HG03342 (cell line): ENCODE measurements at regions not wholly inside any gene's neighbourhood (a gene's known extent, or its start where the extent isn't known, plus 50 kb on each side); places are given as distances from the start of the nearest gene placed in this dataset.
"Not testable (repeated sequence)": the region's sequence is repeated elsewhere in the genome, so short reads cannot be mapped to it uniquely, and the experiment has no call there.

Experiments
- ATAC-seq: cut with Tn5 transposase; IDR thresholded peaks from one replicate; pipeline ENCODE4 v1.9.1; 2021; ENCODE audit warnings: mild to moderate bottlenecking, moderate library complexity; ENCODE audit not compliant: unreplicated experiment

DNA sequence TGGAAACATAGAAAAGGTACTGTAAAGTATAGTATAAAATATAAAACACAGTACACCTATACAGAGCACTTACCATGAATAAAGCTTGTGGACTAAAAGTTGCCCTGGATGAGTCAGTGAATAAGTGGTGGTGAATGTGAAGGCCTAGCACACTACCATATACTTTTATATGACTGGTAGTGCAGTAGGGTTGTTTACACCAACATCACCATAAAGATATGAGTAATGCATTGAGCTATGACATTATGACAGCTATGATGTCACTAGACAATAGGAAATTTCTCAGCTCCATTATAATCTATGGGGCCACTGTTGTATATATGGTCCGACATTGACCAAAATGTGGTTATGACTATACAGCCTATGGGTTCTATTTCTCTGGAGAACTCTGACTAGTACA, 291.8 kb upstream of the ACTBL2 start:
- no peak for ATAC-seq

DNA sequence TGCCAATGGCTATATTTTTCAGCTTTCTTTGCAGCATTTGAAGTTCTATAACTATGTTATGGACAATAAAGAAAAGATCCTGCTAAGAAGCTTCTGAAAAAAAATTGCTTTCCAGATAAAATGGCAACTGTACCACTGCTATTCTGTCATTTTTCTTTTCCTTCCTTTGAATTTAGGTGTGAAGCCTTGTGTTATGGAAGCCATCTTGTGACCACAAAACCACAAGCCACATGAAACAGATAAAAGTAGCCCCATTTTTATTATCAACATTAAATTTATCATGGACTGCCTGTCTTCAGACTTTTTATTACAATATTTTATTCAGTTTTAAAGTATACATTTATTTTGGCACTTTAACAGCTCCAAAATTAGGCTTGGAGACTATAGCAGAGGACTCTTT, 289.9 kb upstream of the ACTBL2 start:
- ATAC-seq, result no peak

DNA sequence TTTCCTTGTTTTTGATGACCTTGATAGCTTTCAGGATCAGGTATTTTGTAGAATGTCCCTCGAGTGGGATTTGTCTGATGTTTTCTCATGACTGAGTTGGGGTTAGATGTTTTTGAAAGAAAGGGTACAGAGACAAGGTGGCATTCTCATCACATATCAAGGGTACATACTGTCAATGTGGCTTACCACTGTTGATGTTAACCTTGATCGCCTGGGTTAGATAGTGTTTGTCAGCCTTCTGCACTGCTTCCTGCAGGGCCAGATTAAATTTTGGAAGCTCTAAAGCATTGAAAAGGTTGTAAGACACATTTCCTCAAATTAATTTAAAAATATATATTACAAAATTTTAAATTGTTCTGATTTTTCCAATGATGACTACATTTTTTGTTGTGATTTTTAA, 287.4 kb upstream of the ACTBL2 start:
- ATAC-seq, result no peak

DNA sequence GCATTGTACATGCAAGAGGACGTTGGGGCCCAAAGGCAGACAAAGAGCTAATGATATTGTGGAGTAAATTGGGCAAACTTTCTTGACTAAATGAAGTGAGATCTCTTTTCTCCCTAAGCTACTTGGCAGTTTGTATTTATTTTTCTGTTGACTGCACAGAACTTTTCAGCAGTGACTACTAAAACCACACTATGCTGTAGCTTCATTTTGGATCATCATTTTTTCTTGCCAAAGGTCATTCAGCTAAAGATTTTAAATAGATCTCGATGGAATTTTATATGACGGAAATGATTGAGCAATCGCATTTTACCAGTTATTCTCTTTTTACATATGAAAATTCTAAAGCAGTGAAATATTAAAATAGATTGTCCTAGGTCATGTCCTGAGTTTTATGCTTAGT, 286.1 kb upstream of the ACTBL2 start:
- no peak for ATAC-seq

DNA sequence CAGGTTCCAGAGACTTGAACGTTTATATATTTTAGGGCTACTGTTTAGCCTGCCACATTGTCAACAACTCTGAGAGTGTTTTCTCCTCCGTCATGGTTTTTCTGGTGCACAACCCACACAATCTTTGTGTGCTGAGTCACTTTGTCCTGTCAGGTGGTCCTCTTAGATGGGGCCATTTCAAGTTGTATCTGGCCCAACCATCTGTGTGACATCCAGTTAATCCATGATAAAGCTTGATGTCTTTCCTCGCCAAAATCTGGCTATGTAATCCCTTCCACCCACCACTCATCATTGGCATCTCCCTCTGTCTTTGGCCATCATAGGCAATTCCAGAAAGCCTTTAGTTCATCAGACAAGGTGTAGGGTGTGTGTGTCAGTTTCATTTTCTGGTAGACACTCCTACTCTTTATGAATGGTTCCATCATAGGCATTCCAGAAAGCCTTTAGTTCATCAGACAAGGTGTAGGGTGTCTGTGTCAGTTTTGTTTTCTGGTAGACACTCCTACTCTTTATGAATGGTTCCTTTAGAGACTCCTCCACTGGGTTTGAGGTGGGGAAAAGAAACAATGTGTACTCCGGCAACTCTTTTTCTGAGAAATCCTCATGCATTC, 282.0 kb upstream of the ACTBL2 start:
- no peak for ATAC-seq

DNA sequence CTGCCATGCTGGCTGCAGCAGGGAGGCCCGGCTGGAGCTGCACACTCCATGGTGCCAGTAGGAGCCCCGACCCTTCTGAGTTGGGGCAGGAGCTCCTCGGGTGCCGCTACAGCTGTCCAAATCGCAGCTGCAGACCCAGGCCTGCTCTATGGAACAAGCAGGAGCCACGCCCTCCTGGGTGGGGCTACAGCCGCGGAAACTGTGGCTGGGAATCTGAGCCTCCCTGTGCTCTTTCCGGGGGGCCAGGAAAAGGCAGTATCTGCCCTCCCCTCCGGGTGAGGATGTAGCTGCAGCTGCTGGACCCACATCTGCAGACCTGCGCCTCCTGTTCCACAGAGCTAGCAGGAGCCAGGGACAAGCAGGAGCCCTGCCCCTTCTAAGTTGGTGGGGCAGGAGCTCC, 278.9 kb upstream of the ACTBL2 start:
- ATAC-seq, result no peak

DNA sequence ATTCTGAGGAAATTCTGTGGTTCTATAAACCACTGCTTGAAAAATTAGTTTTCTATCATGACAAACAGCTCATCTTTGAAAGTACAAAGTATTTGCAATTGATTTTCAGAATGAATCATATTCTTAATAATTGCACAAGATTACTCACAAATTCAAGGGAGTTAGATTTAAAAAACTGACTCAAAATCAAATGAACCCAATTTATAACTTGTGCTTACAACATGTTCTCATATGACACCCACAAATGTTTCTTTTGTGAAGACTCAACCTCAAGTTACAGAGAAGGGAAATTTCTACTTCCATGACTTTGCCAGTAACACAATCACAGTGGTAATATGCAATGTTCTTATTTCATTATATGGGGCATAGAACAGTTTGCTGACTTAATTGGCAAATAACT, 272.0 kb upstream of the ACTBL2 start:
- ATAC-seq, result no peak

DNA sequence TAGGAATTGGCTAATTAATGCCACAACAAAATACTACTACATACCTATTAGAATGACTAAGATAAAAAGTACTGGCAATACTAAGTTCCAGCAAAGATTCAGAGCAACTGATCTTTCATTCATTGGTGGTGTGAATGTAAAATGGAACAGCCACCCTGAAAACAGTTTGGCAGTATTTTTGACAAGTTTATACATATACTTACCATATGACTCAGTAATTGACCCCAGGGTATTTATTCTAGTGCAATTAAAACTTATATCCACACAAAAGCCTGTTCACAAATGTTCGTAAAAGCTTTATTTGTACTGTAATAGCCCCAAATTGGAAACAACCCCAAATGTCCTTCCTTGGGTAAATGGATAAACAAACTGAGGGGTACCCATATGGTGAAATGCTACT, 270.8 kb upstream of the ACTBL2 start:
- ATAC-seq, result no peak

DNA sequence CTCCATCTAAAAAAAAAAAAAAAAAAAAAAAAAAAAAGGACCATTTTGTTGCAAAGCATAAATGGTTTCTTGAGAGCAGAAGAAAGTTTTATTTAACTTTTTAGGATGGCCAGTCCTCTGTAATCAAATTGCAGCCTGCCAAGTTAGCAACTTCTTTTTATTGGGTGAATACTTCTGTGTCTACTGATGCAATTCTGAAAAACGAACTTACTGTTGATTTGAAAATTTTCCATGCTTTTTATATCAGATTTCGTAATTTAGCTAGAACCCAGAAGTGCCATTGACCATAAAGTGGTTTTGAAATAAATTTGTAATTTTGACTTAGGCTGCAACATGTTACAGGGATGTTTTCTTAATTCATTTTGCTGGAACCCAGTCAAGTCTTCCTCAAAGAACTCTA, 269.1 kb upstream of the ACTBL2 start:
- ATAC-seq, result no peak

DNA sequence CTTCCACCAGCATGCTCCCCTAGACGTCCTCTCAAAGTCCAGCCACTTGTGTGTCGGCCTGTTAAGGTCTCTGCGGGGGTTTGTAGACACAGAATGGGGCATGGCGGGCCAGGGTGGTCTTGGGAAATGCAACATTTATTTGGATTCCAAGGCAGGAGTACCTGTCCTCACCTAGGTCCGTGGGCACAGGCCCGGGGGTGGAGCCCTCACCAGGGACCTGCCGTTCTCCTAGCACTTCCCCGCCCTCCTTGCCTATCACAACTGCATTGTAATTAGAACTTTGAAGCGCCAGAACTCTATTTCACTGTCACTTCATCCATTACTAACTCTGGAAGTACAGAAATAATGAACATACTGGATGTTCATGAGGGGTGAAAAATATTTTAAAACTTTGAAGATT, 268.3 kb upstream of the ACTBL2 start:
- ATAC-seq, result no peak

DNA sequence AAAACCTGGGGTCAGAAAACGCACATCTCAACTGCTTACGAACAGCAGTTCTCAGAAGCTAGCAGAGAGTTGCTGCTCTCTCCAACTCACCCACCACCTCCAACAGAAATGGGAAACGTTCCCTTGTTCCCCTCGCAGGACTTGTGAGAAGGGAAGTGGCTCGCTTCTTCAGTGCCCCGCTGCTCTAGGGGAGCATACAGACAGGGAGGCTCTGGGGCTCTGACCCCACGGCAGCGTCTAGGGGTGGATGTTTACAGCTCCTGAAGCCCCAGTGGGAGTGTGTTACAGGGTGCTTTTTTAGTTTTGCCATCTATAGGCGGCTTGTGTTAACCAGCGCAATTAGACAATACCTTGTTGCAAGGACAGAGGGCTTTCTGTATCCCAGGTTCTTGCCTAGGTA, 267.7 kb upstream of the ACTBL2 start:
- ATAC-seq, result no peak

DNA sequence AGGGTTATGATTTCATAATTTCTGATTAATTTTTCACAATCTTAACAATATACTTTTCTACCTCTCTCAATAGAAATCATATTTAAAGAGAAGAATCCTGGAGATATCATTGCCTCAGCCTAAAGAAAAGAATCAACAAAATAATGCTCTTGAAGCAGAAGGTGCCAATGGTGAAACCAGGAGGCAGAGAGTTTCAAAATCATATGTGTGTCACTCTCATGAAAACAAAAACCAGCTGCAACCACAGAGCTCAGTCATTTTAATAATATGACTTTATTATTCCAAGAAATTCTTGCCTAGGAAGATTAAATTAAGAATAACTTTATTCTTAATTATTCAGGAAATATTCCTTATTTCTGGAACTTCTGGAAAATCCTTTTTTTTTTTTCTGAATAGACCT, 266.8 kb upstream of the ACTBL2 start:
- no peak for ATAC-seq

DNA sequence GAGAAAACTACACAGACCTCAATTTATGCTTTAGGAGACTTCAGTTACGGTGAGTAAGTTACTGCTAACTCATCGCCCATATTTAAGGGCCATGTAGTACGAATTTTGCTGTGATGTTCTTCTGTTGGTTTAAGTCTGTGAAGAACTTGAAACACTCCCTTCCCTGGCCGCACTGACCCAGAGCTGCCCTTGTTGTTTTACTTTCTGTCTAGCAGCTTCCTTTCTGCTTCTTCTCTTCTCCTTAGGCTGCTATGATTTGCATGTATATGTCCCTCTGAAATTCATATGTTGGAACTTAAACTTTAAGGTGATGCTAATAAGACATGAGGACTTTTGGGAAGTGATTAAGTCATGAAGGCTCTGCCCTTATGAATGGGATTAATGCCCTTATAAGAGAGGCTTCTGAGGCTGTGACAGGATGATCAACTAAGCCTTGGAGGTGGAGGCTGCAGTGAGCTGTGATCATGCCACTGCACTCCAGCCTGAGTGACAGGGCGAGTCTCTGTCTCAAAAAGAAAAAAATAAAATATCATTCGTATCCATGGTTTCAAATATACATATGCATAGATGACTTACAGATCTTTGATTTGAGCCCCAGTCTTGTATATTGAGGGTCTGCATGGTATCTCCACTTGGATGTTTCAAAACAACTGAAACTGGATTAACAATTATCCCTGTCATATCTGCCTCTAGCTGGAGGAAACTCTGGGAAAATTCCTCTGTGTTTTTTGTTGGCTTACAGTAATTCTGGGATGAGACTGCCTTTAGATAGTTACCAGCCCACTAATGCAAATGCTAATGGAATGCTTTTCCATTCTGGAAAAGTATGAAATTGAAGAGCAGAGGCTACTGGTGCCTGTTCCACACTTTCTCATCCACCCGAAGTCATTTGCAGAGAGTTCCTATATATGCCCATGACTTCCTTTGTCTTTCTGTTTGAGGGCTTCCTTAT, 263.4 kb upstream of the ACTBL2 start:
- ATAC-seq, result no peak

DNA sequence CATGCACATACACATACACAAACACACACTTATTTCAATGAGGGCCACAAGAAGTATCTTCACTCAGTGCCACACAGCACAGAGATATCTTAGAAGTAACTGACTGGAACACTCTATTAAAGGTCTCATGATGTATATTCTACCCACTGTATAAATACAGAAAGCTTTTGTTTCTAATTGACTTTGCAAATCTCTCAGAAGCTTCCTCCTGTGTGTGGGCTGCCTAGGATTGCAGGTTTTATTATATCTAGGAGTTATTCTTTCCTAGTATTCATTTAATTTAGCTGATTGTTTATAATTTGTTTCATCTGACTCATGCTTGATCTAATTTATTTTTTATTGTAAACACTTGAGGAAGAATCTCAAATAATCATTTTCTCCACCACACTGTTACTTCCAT, 262.4 kb upstream of the ACTBL2 start:
- ATAC-seq, result no peak

DNA sequence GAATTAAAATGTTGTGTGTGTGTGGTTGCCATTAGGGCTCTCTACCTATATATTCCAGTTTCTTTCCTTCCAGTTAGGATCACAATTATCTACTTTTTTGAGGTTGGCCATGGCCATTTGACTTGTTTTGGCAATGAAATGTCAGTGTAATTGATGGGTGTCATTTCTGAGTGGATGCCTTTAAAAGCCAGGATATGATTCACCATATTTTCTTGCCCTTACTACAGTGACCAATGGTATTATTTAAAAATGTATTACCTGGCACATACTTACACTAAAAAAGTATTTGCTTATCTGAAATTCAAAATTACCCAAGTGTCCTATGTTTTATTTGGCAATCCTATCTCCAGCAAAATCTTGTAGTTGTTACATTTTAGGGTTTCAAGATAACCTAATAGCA, 258.7 kb upstream of the ACTBL2 start:
- no peak for ATAC-seq

DNA sequence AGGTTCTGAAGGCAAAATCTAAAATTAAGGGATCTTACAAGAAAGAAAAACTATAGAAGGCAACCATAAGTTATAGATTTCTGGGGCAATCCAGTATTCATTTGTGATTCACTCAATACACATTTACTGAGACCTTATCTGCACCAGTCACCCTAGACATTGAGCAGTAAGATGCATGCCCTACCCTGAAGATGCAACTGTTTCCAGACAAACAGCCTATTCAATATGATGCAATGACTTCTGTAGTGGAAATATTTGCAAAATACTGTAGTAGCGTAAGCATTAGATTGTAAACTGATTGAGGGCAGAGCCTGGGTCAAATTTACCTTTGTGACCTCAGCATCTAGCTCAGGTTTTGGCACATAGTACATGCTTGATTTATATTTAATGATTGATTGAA, 256.2 kb upstream of the ACTBL2 start:
- ATAC-seq, result no peak

DNA sequence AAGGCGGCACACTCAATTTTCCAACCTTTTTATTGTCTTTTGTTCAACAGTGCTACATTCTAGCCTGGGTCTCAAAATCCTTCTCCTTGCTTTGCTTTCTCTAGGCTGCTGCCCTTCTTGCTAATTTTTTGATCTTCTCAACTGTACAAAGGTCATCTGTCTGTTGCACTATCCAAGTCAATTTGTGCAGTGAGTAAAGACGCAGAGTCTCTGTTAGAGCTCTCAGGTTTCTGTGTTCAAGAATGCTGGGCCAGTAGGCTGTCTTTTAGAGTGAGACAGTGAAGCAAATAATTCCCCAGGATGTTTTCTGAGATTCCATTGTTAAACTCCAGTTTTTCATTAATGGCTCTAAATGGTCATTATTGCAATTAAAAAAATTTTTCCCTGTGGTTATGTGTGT, 255.7 kb upstream of the ACTBL2 start:
- ATAC-seq, result no peak

DNA sequence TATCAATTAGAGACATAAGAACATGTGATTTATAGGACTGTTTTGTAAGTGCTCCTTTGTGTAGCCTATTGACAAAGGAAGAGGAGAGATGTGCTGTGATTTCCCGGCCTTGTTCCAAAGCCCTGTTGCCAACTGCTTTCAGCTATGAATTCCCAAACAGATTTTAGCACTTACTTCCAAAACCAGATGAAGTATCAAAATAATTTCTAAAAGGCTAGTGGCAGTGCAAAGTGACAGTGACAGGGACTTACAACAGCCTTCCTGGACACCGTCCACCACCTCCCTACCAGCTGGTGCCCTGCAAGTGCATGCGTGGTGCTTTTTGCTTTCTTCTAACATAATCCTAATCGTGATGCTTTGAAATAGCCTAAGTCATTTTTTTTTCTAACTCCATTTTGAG, 254.1 kb upstream of the ACTBL2 start:
- ATAC-seq, result no peak

DNA sequence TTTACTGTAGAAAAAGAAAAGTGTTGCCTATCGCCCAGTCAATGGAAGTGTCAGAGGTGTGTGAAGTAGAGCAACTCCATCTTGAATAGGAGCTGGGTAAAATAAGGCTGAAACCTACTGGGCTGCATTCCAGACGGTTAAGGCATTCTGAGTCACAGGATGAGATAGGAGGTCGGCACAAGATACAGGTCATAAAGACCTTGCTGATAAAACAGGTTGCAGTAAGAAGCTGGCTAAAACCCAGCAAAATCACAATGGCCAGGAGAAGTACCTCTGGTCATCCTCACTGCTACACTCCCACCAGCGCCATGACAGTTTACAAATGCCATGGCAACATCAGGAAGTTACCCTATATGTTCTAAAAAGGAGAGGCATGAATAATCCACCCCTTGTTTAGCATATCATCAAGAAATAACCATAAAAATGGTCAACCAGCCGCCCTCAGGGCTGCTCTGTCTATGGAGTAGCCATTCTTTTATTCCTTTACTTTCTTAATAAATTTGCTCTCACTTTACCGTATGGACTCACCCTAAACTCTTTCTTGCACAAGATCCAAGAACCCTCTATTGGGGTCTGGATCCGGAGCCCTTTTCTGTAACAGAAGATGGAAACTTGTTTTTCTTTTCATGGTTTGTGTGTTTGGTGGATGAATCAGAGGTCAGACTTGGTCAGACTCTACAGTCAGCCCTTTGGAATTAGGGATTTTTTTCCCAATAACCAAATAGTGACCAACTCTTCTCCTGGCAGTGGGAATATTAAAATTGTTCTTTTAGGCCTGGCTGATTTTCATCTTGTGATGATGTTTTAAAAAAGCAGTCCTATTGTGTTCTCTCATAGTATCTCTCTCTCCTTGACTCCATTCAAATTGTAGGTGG, 252.9 kb upstream of the ACTBL2 start:
- not testable (repeated sequence) for ATAC-seq

DNA sequence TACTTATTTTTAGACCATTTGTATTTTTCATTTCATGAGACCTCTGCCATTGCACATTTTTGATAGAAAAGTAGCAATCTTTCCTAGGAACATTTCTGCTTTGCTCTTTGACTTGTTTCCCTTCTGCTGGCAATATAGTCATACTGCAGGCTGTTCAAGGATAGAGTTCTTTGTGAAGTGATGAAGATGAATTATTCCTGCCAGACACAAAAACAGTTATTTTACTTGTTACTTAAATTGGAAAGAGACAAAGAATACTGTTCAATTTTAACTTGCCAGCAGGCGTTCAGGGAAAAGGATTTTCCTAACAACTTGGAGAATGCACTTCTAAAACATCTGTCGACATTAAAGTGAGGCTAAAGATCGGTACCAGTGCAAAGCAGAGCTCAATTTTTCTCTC, 251.7 kb upstream of the ACTBL2 start:
- no peak for ATAC-seq

DNA sequence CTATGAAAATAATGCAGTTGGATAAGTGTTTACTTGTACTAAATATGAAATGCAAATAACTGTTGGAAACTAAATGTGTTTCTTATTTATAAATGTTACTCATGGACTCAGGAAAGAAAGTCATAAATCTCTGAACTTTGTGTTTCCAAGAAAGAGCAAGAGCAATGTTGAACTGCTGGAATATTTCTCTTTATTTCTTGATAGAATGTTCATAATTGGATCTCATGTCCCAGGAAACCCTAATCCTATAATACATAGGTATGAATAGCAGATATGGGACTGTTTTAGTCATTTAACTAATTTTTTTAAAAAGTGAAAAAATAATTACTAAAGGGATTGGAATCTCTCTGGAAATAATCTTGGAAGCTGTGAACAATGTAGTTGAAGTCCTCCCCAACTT, 245.0 kb upstream of the ACTBL2 start:
- ATAC-seq, result no peak
